T-helper 1 cell treated with Interleukin-12 subunit alpha and Interleukin-12 subunit beta and Interleukin-4 antibody, amounts not matched to agents 30 μg/mL and 1 μg/mL, for 36 hours (primary cell): ENCODE measurements at regions not wholly inside any gene's neighbourhood (a gene's known extent, or its start where the extent isn't known, plus 50 kb on each side); places are given as distances from the start of the nearest gene placed in this dataset.

Experiments
- H3K27ac Mint-ChIP-seq: one replicate; pipeline ENCODE4 v1.8.0; 2021; ENCODE audit warnings: mild to moderate bottlenecking, mixed read lengths
- H3K27me3 Mint-ChIP-seq: one replicate; pipeline ENCODE4 v1.8.0; 2021; ENCODE audit warnings: low read depth, mixed read lengths
- H3K36me3 Mint-ChIP-seq: one replicate; pipeline ENCODE4 v1.8.0; 2021; ENCODE audit warnings: low read depth, mixed read lengths
- H3K4me1 Mint-ChIP-seq: one replicate; pipeline ENCODE4 v1.8.0; 2021; ENCODE audit warnings: low read depth, mixed read lengths
- H3K4me3 Mint-ChIP-seq: one replicate; pipeline ENCODE4 v1.8.0; 2021; ENCODE audit warnings: mild to moderate bottlenecking, moderate library complexity, mixed read lengths
- H3K9me3 Mint-ChIP-seq: one replicate; pipeline ENCODE4 v1.8.0; 2021; ENCODE audit warnings: mixed read lengths

- Mint-ChIP-seq H3K27ac (no peak overlapping the region), H3K9me3 (peaks cover 15% of the 10 kb centered on the region), H3K4me1 (no peaks in the 10 kb centered on the region), H3K4me3 (no peak overlapping the region), H3K27me3 (no peaks in the 10 kb centered on the region), H3K36me3 (no peaks in the 10 kb centered on the region)
These were observed 176.6 kb upstream of the ADAMTS5 start for GRCh38 chr21:27143476-27143875.

- Mint-ChIP-seq H3K4me1 (no peaks in the 10 kb centered on the region), H3K36me3 (no peaks in the 10 kb centered on the region), H3K27me3 (no peaks in the 10 kb centered on the region), H3K9me3 (peaks cover 17% of the 10 kb centered on the region), H3K27ac (no peak overlapping the region), H3K4me3 (no peak overlapping the region)
These were observed 172.6 kb upstream of the ADAMTS5 start for GRCh38 chr21:27139526-27139925.

GRCh38 chr21:27134516-27134915 is 167.6 kb upstream of the ADAMTS5 start:
- Mint-ChIP-seq H3K27me3 (no peaks in the 10 kb centered on the region), H3K27ac (no peak overlapping the region), H3K4me1 (no peaks in the 10 kb centered on the region), H3K9me3 (peaks cover 6% of the 10 kb centered on the region), H3K4me3 (no peak overlapping the region), H3K36me3 (no peaks in the 10 kb centered on the region)

- no peak overlapping the region for H3K4me3 Mint-ChIP-seq
- no peaks in the 10 kb centered on the region for H3K4me1 Mint-ChIP-seq
These were observed 165.4 kb upstream of the ADAMTS5 start for GRCh38 chr21:27132266-27132665.

DNA sequence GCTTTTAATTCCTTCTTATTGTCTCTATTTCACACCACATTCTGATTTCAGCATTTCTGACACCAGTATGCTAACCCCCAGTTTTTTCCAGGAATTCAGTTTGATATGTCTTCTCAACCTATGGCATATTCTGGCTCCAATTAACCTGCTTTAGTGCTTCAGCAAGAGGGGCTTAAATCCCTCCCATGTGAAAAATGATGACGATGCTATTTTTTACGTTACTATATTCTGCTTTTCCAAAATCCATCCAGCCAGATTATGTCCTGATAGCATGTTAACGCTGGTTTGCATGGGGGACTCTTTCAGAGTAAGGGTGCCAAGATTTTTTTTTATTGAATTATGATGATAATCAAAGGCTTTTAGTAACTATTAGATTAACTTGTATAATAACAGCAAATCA is 163.3 kb upstream of the ADAMTS5 start:
- peaks cover 5% of the 10 kb centered on the region for H3K9me3 Mint-ChIP-seq
- H3K36me3 Mint-ChIP-seq, result no peaks in the 10 kb centered on the region
- no peaks in the 10 kb centered on the region for H3K4me1 Mint-ChIP-seq
- no peak overlapping the region for H3K4me3 Mint-ChIP-seq
- H3K27ac Mint-ChIP-seq, result no peak overlapping the region
- no peaks in the 10 kb centered on the region for H3K27me3 Mint-ChIP-seq

More at GRCh38 chr21:27132266-27132665, 165.4 kb upstream of the ADAMTS5 start:
- Mint-ChIP-seq H3K27ac (no peak overlapping the region), H3K27me3 (no peaks in the 10 kb centered on the region), H3K9me3 (peaks cover 3% of the 10 kb centered on the region), H3K36me3 (no peaks in the 10 kb centered on the region)

DNA sequence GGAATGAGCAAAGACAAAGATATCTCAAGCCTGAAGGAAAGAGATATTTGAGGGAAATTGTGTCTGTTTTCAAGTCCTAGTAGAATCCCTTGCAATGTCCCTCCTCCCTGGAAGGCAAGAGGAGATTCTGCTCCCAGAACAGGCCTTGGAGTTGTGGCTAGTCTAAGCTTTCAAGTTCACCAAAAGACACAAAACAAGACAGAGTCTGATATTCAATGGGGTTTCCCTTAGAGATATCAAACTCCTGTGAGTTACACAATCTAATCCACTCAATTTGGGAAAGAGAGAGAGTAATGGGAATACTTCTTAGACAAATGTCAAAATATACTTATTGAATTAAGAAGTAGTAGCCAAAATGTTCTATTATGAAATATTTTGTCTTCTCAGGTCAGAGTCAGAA is 162.8 kb upstream of the ADAMTS5 start:
- Mint-ChIP-seq H3K27me3 (no peaks in the 10 kb centered on the region), H3K36me3 (no peaks in the 10 kb centered on the region), H3K4me1 (no peaks in the 10 kb centered on the region), H3K4me3 (no peak overlapping the region), H3K9me3 (peaks cover 6% of the 10 kb centered on the region), H3K27ac (no peak overlapping the region)

- Mint-ChIP-seq H3K27ac (no peak overlapping the region), H3K4me3 (no peak overlapping the region), H3K9me3 (peaks cover 6% of the 10 kb centered on the region), H3K36me3 (no peaks in the 10 kb centered on the region), H3K4me1 (no peaks in the 10 kb centered on the region), H3K27me3 (no peaks in the 10 kb centered on the region)
These were observed 162.3 kb upstream of the ADAMTS5 start for GRCh38 chr21:27129215-27129614.

GRCh38 chr21:27126140-27126539 is 159.3 kb upstream of the ADAMTS5 start:
- Mint-ChIP-seq H3K4me3 (no peak overlapping the region), H3K27me3 (no peaks in the 10 kb centered on the region), H3K4me1 (no peaks in the 10 kb centered on the region), H3K9me3 (peaks cover 6% of the 10 kb centered on the region), H3K27ac (no peak overlapping the region), H3K36me3 (no peaks in the 10 kb centered on the region)

- peaks cover 6% of the 10 kb centered on the region for H3K9me3 Mint-ChIP-seq
- H3K36me3 Mint-ChIP-seq, result no peaks in the 10 kb centered on the region
- H3K27ac Mint-ChIP-seq, result no peak overlapping the region
These were observed 155.8 kb upstream of the ADAMTS5 start for GRCh38 chr21:27122686-27123085.

DNA sequence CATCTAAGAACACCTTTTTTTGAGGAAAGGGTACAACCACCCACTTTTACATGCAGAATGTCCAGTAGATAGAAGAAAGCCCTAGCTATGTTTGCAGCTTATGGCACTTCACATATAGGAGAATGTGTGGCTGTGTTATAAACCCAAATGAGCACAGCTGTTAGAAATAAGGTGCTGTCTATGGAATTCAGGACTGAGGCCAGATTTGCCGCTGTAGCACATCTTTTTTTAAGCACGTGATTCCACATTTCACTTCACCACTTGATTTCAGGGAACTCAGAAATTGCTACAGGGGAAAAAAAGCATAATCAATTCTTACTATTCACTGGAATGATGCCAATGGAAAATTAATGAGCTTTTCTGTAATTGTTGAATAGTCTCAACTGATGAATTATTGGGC is 147.2 kb upstream of the ADAMTS5 start:
- H3K4me3 Mint-ChIP-seq, result no peak overlapping the region

More at GRCh38 chr21:27122686-27123085, 155.8 kb upstream of the ADAMTS5 start:
- Mint-ChIP-seq H3K4me3 (no peak overlapping the region), H3K27me3 (no peaks in the 10 kb centered on the region), H3K4me1 (no peaks in the 10 kb centered on the region)

GRCh38 chr21:27112186-27112585 is 145.3 kb upstream of the ADAMTS5 start:
- no peaks in the 10 kb centered on the region for H3K36me3 Mint-ChIP-seq
- H3K9me3 Mint-ChIP-seq, result peaks cover 13% of the 10 kb centered on the region
- H3K27me3 Mint-ChIP-seq, result no peaks in the 10 kb centered on the region
- H3K4me3 Mint-ChIP-seq, result no peak overlapping the region
- no peaks in the 10 kb centered on the region for H3K4me1 Mint-ChIP-seq
- H3K27ac Mint-ChIP-seq, result no peak overlapping the region

More for the DNA sequence above, 147.2 kb upstream of the ADAMTS5 start:
- H3K27ac Mint-ChIP-seq, result no peak overlapping the region
- H3K4me1 Mint-ChIP-seq, result no peaks in the 10 kb centered on the region
- peaks cover 14% of the 10 kb centered on the region for H3K9me3 Mint-ChIP-seq
- H3K27me3 Mint-ChIP-seq, result no peaks in the 10 kb centered on the region
- H3K36me3 Mint-ChIP-seq, result no peaks in the 10 kb centered on the region

- Mint-ChIP-seq H3K4me3 (no peak overlapping the region), H3K27ac (no peak overlapping the region), H3K9me3 (peaks cover 5% of the 10 kb centered on the region), H3K27me3 (no peaks in the 10 kb centered on the region), H3K4me1 (no peaks in the 10 kb centered on the region), H3K36me3 (no peaks in the 10 kb centered on the region)
These were observed 144.1 kb upstream of the ADAMTS5 start for GRCh38 chr21:27110956-27111355.

- Mint-ChIP-seq H3K36me3 (no peaks in the 10 kb centered on the region), H3K4me1 (no peaks in the 10 kb centered on the region), H3K27ac (no peak overlapping the region), H3K9me3 (peaks cover 5% of the 10 kb centered on the region), H3K4me3 (no peak overlapping the region), H3K27me3 (no peaks in the 10 kb centered on the region)
These were observed 141.8 kb upstream of the ADAMTS5 start for GRCh38 chr21:27108701-27109100.

GRCh38 chr21:27108228-27108627 is 141.3 kb upstream of the ADAMTS5 start:
- no peaks in the 10 kb centered on the region for H3K36me3 Mint-ChIP-seq
- H3K4me3 Mint-ChIP-seq, result no peak overlapping the region
- no peaks in the 10 kb centered on the region for H3K27me3 Mint-ChIP-seq
- H3K9me3 Mint-ChIP-seq, result peaks cover 5% of the 10 kb centered on the region
- H3K27ac Mint-ChIP-seq, result no peak overlapping the region
- no peaks in the 10 kb centered on the region for H3K4me1 Mint-ChIP-seq

- H3K27ac Mint-ChIP-seq, result no peak overlapping the region
- no peaks in the 10 kb centered on the region for H3K27me3 Mint-ChIP-seq
- no peaks in the 10 kb centered on the region for H3K36me3 Mint-ChIP-seq
- H3K4me1 Mint-ChIP-seq, result no peaks in the 10 kb centered on the region
- peaks cover 9% of the 10 kb centered on the region for H3K9me3 Mint-ChIP-seq
- H3K4me3 Mint-ChIP-seq, result no peak overlapping the region
These were observed 138.1 kb upstream of the ADAMTS5 start for GRCh38 chr21:27104846-27105431.

- Mint-ChIP-seq H3K27me3 (no peaks in the 10 kb centered on the region), H3K27ac (no peak overlapping the region), H3K36me3 (no peaks in the 10 kb centered on the region), H3K4me3 (no peak overlapping the region), H3K4me1 (no peaks in the 10 kb centered on the region), H3K9me3 (peaks cover 5% of the 10 kb centered on the region)
These were observed 136.9 kb upstream of the ADAMTS5 start for GRCh38 chr21:27103768-27104167.
